ENCODE measurements at regions not wholly inside any gene's neighbourhood (a gene's known extent, or its start where the extent isn't known, plus 50 kb on each side); places are given as distances from the start of the nearest gene placed in this dataset.

DNA sequence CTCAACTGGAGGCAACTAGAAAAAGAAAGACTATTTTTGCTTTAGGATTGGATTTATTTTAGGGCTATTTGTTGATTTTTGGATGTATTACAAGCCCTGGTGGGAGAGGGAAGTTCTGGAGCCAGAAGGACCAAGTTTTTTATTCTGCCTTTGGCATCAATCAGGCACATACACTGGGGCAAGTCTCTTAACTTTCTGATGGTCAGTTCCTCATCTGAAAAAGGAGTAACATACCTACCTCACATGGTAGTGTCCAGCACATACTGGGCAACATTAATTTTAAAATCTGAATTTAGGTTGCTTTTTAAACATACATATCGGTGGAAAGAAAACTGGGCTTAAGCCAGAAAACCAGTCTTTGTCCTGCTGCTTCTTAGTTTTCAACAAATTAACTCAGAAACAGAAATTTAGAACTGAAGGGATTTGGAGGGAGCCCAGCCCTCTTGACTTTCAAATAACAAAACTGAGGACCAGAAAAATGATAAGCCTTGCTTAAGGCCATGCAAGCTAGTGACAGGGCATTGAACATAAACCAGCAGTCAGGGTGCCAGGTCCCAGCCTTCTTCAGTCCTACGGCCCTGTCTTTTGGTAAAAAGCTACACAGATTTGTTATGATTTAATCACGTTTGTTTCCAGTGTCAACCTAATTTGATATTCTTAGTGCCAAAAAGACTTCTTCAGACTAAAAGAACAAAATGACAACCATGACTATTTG, 90.2 kb upstream of the SLC38A2 start:
- Histone ChIP-seq H3K9me3 (no peaks in the 10 kb centered on the region), H3K4me3 (no peak overlapping the region), H3K36me3 (no peaks in the 10 kb centered on the region), H3K4me1 (peaks cover 46% of the 10 kb centered on the region), H3K27ac (peak overlapping the region; percentile 40), H3K27me3 (no peaks in the 10 kb centered on the region)
- DNase-seq (ENCODE audit: low spot score in 2 of 2): no peak
- 34% methylated on average over 3 of the region's 3 CpGs for WGBS
- TF ChIP-seq POLR2AphosphoS5 (IDR thresholded peaks at IDR 0.05) (no peak), POLR2A (IDR thresholded peaks at IDR 0.05) (no peak), EP300 (IDR thresholded peaks at IDR 0.05) (no peak)
- TF ChIP-seq, protein P1, sequence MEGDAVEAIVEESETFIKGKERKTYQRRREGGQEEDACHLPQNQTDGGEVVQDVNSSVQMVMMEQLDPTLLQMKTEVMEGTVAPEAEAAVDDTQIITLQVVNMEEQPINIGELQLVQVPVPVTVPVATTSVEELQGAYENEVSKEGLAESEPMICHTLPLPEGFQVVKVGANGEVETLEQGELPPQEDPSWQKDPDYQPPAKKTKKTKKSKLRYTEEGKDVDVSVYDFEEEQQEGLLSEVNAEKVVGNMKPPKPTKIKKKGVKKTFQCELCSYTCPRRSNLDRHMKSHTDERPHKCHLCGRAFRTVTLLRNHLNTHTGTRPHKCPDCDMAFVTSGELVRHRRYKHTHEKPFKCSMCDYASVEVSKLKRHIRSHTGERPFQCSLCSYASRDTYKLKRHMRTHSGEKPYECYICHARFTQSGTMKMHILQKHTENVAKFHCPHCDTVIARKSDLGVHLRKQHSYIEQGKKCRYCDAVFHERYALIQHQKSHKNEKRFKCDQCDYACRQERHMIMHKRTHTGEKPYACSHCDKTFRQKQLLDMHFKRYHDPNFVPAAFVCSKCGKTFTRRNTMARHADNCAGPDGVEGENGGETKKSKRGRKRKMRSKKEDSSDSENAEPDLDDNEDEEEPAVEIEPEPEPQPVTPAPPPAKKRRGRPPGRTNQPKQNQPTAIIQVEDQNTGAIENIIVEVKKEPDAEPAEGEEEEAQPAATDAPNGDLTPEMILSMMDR (IDR thresholded peaks at IDR 0.05): no peak

DNA sequence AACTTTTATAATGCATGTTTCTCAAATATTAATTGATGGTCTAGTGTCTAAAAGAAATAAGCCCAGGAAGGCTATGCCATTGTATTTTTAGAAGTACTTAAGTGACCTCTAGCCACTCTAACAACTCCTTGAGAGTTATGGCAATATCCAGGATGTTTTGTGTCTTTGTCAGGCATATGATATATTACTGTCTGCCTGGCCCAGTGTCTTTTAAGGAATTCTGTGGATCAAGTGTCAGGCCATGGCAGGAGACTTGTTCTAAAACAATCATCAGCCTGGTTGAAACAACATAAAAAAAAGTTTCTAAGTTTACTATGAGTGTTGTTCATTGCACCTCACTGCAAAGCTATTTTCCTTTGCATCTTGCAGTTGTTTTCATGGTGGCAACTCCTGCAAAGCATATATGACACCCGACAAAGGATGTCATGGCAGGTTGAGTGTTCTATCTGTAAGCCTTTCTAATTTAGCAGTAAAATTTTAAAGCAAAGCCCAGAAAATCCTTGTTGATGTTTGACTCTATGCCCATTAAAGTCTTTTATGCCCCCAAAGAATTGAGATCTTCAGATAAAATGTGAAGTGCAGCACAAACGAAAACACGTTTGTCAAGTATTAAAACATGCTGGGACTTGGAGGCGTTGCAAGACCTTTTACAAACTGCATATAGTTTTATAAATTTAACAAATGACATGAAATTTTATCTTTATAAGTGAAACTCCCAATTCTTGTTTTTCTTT, 89.5 kb upstream of the SLC38A2 start:
- no peak for DNase-seq (ENCODE audit: low spot score in 2 of 2)
- Histone ChIP-seq H3K36me3 (no peaks in the 10 kb centered on the region), H3K4me3 (no peak overlapping the region), H3K4me1 (peaks cover 46% of the 10 kb centered on the region), H3K27me3 (no peaks in the 10 kb centered on the region), H3K9me3 (no peaks in the 10 kb centered on the region), H3K27ac (peak overlapping the region; percentile 40)
- TF ChIP-seq POLR2A (IDR thresholded peaks at IDR 0.05) (no peak), POLR2AphosphoS5 (IDR thresholded peaks at IDR 0.05) (no peak), EP300 (IDR thresholded peaks at IDR 0.05) (no peak)
- TF ChIP-seq, protein P1 (IDR thresholded peaks at IDR 0.05): no peak
- 34% methylated on average over 4 of the region's 4 CpGs for WGBS

DNA sequence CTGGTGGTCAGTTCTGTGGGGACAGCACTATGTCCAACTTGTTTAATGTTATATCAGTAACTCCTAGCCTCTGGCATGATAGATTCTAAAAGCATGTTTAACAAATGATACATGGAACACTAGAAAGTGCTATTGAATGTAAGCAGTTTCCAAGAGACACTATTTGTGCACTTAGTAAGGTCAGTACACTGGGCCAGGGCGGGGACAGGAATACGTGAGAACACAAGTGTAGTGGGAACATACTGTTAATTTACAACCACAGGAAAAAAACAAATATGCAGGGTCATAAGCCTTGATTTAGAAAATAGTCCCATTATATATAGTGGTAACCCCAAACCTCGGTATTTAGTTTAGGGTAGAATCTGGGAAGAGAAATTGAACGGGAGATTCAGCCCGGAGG, 88.9 kb upstream of the SLC38A2 start:
- no peak overlapping the region for H3K4me3 ChIP-seq
- H3K4me1 ChIP-seq: peaks cover 50% of the 10 kb centered on the region
- no peaks in the 10 kb centered on the region for H3K36me3 ChIP-seq
- WGBS: 56% methylated on average over 5 of the region's 5 CpGs
- TF ChIP-seq, protein P1 (IDR thresholded peaks at IDR 0.05): no peak
- no peak for TF ChIP-seq POLR2A (IDR thresholded peaks at IDR 0.05)
- no peak for TF ChIP-seq EP300 (IDR thresholded peaks at IDR 0.05)
- no peak for TF ChIP-seq POLR2AphosphoS5 (IDR thresholded peaks at IDR 0.05)
- no peaks in the 10 kb centered on the region for H3K9me3 ChIP-seq
- H3K27ac ChIP-seq: no peak overlapping the region
- no peak for DNase-seq (ENCODE audit: low spot score in 2 of 2)
- no peaks in the 10 kb centered on the region for H3K27me3 ChIP-seq

DNA sequence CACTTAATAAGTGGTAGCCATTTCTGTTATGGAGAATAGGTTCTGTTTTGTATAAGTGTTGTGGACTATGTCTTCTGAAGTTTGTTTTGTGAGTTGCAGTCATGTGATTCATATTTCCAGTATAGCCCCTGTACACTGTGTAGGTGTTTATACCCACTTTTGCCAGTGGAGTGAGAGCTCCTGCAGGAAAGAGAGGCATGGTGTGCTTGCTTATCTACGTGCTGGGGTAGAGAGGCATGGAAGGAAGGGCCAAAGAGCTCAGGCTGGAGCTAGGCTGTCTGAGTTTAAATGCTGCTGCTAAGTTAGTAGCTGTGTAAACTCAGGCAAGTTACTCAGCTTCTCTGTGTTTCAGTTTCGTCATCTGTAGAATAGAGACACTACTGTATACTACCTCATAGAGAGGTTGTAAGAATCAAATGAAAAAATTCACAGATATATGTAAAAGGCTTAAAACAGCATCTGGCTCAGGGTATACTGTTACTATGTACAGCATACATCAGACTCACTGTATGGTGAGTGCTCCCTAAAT, 88.2 kb upstream of the SLC38A2 start:
- TF ChIP-seq, protein P1 (IDR thresholded peaks at IDR 0.05): no peak
- no peak for TF ChIP-seq EP300 (IDR thresholded peaks at IDR 0.05)
- no peak for TF ChIP-seq POLR2A (IDR thresholded peaks at IDR 0.05)
- no peak for TF ChIP-seq POLR2AphosphoS5 (IDR thresholded peaks at IDR 0.05)
- H3K27me3 ChIP-seq: no peaks in the 10 kb centered on the region
- H3K9me3 ChIP-seq: no peaks in the 10 kb centered on the region
- H3K4me1 ChIP-seq: peaks cover 54% of the 10 kb centered on the region
- H3K27ac ChIP-seq: no peak overlapping the region
- DNase-seq (ENCODE audit: low spot score in 2 of 2): no peak
- 88% methylated on average over 2 of the region's 2 CpGs for WGBS
- H3K4me3 ChIP-seq: no peak overlapping the region
- no peaks in the 10 kb centered on the region for H3K36me3 ChIP-seq

DNA sequence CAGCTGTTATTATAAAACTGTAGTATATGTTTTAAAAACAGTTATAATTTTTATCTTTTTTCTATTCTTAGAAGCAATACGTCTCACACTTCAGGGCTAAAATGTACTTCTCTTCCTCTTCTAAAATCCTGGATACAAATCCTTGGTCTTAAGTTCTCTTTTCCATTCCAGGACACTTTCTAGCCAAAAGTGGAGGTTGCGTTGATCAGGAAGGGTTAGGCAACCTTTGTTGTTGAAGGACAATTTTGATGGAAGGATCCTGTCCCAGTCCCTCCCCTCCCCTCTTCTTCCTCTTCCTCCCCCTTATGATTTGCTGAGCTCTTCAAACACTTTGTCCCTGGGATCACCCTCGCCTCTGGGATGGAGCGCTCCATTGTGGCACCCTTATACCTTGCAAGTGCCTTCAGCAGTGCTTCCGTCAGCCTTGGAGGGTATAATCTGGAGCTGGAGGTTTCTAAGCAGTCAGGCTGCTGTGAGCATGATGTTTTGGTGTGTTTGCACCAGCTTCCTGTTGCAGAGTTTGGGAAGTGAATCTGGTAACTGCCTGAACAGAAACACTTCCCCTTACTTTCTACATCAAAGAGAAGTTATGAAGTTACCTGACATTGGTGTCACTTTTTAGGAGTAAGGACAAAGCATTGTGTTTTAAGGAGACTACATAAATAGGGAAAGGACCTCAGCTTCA, 87.4 kb upstream of the SLC38A2 start:
- WGBS: 73% methylated on average over 5 of the region's 5 CpGs
- H3K4me1 ChIP-seq: peaks cover 62% of the 10 kb centered on the region

More for the DNA sequence above, 87.4 kb upstream of the SLC38A2 start:
- Histone ChIP-seq H3K27ac (no peak overlapping the region), H3K36me3 (no peaks in the 10 kb centered on the region), H3K27me3 (no peaks in the 10 kb centered on the region), H3K9me3 (no peaks in the 10 kb centered on the region), H3K4me3 (no peak overlapping the region)
- TF ChIP-seq POLR2A (IDR thresholded peaks at IDR 0.05) (no peak), POLR2AphosphoS5 (IDR thresholded peaks at IDR 0.05) (no peak), EP300 (IDR thresholded peaks at IDR 0.05) (no peak)
- TF ChIP-seq, protein P1 (IDR thresholded peaks at IDR 0.05): no peak
- no peak for DNase-seq (ENCODE audit: low spot score in 2 of 2)
